H9 (cell line): ENCODE measurements at regions not wholly inside any gene's neighbourhood (a gene's known extent, or its start where the extent isn't known, plus 50 kb on each side); places are given as distances from the start of the nearest gene placed in this dataset.

Experiments used
- DNase-seq: peaks from one replicate; pipeline ENCODE4 v3.0.0-alpha.2; 2017
- H2AFZ ChIP-seq: one replicate; pipeline ENCODE4 v1.6.1; 2013; ENCODE audit warnings: mild to moderate bottlenecking, low read length, control low read depth, moderate library complexity
- H2AK5ac ChIP-seq: 2 replicates; pipeline ENCODE4 v1.6.1; 2013; ENCODE audit warnings: low read length, control low read depth, mixed read lengths; ENCODE audit not compliant: insufficient read length
- H2BK120ac ChIP-seq: one replicate; pipeline ENCODE4 v1.6.1; 2013; ENCODE audit warnings: low read depth, mild to moderate bottlenecking, low read length, control low read depth, inconsistent platforms; ENCODE audit not compliant: poor library complexity, severe bottlenecking
- H2BK12ac ChIP-seq: 2 replicates; pipeline ENCODE4 v1.6.1; 2013; ENCODE audit warnings: low read length, control low read depth, mixed read lengths, low read depth; ENCODE audit not compliant: insufficient read length
- H2BK15ac ChIP-seq: 2 replicates; pipeline ENCODE4 v1.6.1; 2013; ENCODE audit warnings: low read depth, low read length, control low read depth
- H2BK20ac ChIP-seq: one replicate; pipeline ENCODE4 v1.6.1; 2013; ENCODE audit warnings: low read depth, mild to moderate bottlenecking, low read length, control low read depth, inconsistent platforms; ENCODE audit not compliant: poor library complexity, severe bottlenecking
- H2BK5ac ChIP-seq: 2 replicates; pipeline ENCODE4 v1.6.1; 2013; ENCODE audit warnings: low read length, control low read depth, mixed read lengths; ENCODE audit not compliant: insufficient read length
- H3K14ac ChIP-seq: 2 replicates; pipeline ENCODE4 v1.6.1; 2013; ENCODE audit warnings: low read length, control low read depth; ENCODE audit not compliant: insufficient read depth
- H3K18ac ChIP-seq: 2 replicates; pipeline ENCODE4 v1.6.1; 2013; ENCODE audit warnings: low read depth, mild to moderate bottlenecking, mixed read lengths, low read length, control low read depth; ENCODE audit not compliant: insufficient read length
- H3K23ac ChIP-seq: 2 replicates; pipeline ENCODE4 v1.6.1; 2013; ENCODE audit warnings: low read length, control low read depth, mixed read lengths, low read depth; ENCODE audit not compliant: insufficient read length
- H3K23me2 ChIP-seq: 2 replicates; pipeline ENCODE4 v1.6.1; 2013; ENCODE audit warnings: low read depth, mild to moderate bottlenecking, mixed read lengths, low read length, control low read depth; ENCODE audit not compliant: insufficient read length, poor library complexity, severe bottlenecking
- H3K27ac ChIP-seq: 2 replicates; pipeline ENCODE4 v1.5.1; 2013; ENCODE audit warnings: low read length, control low read depth, mixed read lengths, low read depth; ENCODE audit not compliant: insufficient read length
- H3K27me3 ChIP-seq: 2 replicates; pipeline ENCODE4 v1.6.1; 2013; ENCODE audit warnings: low read length, control low read depth, inconsistent platforms; ENCODE audit not compliant: insufficient read depth
- H3K4ac ChIP-seq: 2 replicates; pipeline ENCODE4 v1.6.1; 2013; ENCODE audit warnings: low read depth, mild to moderate bottlenecking, control low read depth, inconsistent platforms, low read length, moderate library complexity
- H3K4me1 ChIP-seq: 2 replicates; pipeline ENCODE4 v1.6.1; 2013; ENCODE audit warnings: low read length, control low read depth, inconsistent platforms; ENCODE audit not compliant: insufficient read depth
- H3K4me2 ChIP-seq: 2 replicates; pipeline ENCODE4 v1.6.1; 2013; ENCODE audit warnings: low read length, control low read depth, mixed read lengths; ENCODE audit not compliant: insufficient read length, insufficient read depth
- H3K56ac ChIP-seq: 2 replicates; pipeline ENCODE4 v1.6.1; 2013; ENCODE audit warnings: low read depth, mild to moderate bottlenecking, mixed read lengths, low read length, control low read depth; ENCODE audit not compliant: insufficient read length
- H3K79me1 ChIP-seq: 2 replicates; pipeline ENCODE4 v1.6.1; 2013; ENCODE audit warnings: low read depth, mild to moderate bottlenecking, moderate library complexity, low read length, control low read depth, inconsistent platforms; ENCODE audit not compliant: insufficient read depth, poor library complexity, severe bottlenecking
- H3K79me2 ChIP-seq: 2 replicates; pipeline ENCODE4 v1.6.1; 2013; ENCODE audit warnings: low read length, control low read depth, inconsistent platforms; ENCODE audit not compliant: insufficient read depth
- H3K9ac ChIP-seq: 2 replicates; pipeline ENCODE4 v1.6.1; 2013; ENCODE audit warnings: low read length, control low read depth, mixed read lengths; ENCODE audit not compliant: insufficient read length; ENCODE audit errors: extremely low read depth
- H3K9me3 ChIP-seq: one replicate; pipeline ENCODE4 v1.6.1; 2013; ENCODE audit warnings: low read depth, low read length, inconsistent platforms; ENCODE audit not compliant: control insufficient read depth
- H3T11ph ChIP-seq: one replicate; pipeline ENCODE4 v1.6.1; 2013; ENCODE audit warnings: mild to moderate bottlenecking, low read length, control low read depth, inconsistent platforms
- H4K20me1 ChIP-seq: one replicate; pipeline ENCODE4 v1.6.1; 2013; ENCODE audit not compliant: control insufficient read depth, insufficient read length, insufficient read depth
- H4K5ac ChIP-seq: 2 replicates; pipeline ENCODE4 v1.6.1; 2013; ENCODE audit warnings: low read depth, mild to moderate bottlenecking, mixed read lengths, low read length, control low read depth; ENCODE audit not compliant: insufficient read length
- H4K8ac ChIP-seq: replicated peaks from 2 replicates; pipeline ENCODE4 v1.6.1; 2013; ENCODE audit warnings: low read length, control low read depth, mixed read lengths, low read depth; ENCODE audit not compliant: insufficient read length
- H4K91ac ChIP-seq: 2 replicates; pipeline ENCODE4 v1.6.1; 2013; ENCODE audit warnings: low read depth, mild to moderate bottlenecking, moderate library complexity, mixed read lengths, low read length, control low read depth; ENCODE audit not compliant: insufficient read length
- H3K27ac Mint-ChIP-seq, 3 experiments: 2 replicates in 2 of 3; 3 replicates in 1 of 3; pipeline ENCODE4 v1.8.0; 2020 to 2021; ENCODE audit warnings: mixed read lengths in 3 of 3, mild to moderate bottlenecking in 1 of 3, moderate library complexity in 1 of 3
- H3K27me3 Mint-ChIP-seq: 2 replicates; pipeline ENCODE4 v1.8.0; 2021; ENCODE audit warnings: low read depth, mild to moderate bottlenecking, moderate library complexity, mixed read lengths
- H3K36me3 Mint-ChIP-seq, 3 experiments: 2 replicates in 2 of 3; 3 replicates in 1 of 3; pipeline ENCODE4 v1.8.0; 2020 to 2021; ENCODE audit warnings: low read depth in 3 of 3, mixed read lengths in 3 of 3; ENCODE audit not compliant: insufficient read depth in 1 of 3
- H3K4me1 Mint-ChIP-seq, 2 experiments: 2 replicates each; pipeline ENCODE4 v1.8.0; 2020; ENCODE audit warnings: mixed read lengths in 2 of 2
- H3K4me3 Mint-ChIP-seq, 2 experiments: 2 replicates in 1 of 2; 3 replicates in 1 of 2; pipeline ENCODE4 v1.8.0; 2020 to 2021; ENCODE audit warnings: mild to moderate bottlenecking in 2 of 2, mixed read lengths in 2 of 2, moderate library complexity in 1 of 2
- H3K9me3 Mint-ChIP-seq, 2 experiments: 2 replicates in 1 of 2; 3 replicates in 1 of 2; pipeline ENCODE4 v1.8.0; 2020; ENCODE audit warnings: mild to moderate bottlenecking in 2 of 2, mixed read lengths in 2 of 2, moderate library complexity in 1 of 2
- WGBS: extraction: QIAGEN DNeasy Blood & Tissue Kit; methylation state at CpG from one replicate; pipeline ENCODE4 v1.1.7; 2013; ENCODE audit warnings: missing lambda C conversion rate, low lambda C conversion rate, mixed read lengths; ENCODE audit not compliant: insufficient read length; ENCODE audit errors: extremely low coverage; 5-methylcytosine and 5-hydroxymethylcytosine counted together
- TF ChIP-seq, protein P1 (sequence below): fragments of 200-600 bp; sonication (generic); conservative IDR thresholded peaks from 3 replicates; pipeline ENCODE4 v1.8.0; 2021; ENCODE audit warnings: antibody characterized with exemption, mild to moderate bottlenecking

DNA sequence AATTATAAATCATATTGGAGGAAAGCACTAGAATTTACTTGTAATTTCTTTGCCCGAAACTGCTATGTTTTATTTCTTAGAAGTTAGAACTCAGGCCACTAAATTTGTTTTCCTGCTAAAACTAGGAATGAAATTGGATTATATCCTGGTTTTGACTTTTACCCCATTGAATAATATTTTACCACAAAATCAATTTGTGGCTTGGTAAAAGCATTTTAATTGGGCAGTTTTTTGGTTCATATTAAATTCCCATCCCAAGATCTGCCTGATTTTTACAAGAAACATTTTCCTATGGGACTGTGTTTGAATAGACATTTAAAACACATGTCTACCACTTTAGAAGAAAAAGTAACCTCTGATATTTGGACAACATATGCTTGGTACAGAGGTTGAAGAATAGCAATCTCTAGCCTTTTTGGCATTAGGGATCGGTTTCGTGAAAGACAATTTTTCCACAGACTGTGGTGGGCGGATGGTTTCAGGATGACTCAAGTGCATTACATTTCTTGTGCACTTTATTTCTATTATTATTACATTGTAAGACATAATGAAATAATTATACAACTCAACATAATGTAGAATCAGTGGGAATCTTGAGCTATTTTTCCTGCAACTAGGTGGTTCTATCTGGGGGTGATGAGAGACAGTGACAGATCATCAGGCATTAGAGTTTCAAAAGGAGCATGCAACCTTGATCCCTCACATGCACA lies 565.6 kb downstream of the PRR16 start:
- no CpG with 5 or more reads among the region's 4 CpGs for WGBS
- no peak overlapping the region for H4K91ac ChIP-seq
- H3K4me1 ChIP-seq: no peaks in the 10 kb centered on the region
- TF ChIP-seq, protein P1, sequence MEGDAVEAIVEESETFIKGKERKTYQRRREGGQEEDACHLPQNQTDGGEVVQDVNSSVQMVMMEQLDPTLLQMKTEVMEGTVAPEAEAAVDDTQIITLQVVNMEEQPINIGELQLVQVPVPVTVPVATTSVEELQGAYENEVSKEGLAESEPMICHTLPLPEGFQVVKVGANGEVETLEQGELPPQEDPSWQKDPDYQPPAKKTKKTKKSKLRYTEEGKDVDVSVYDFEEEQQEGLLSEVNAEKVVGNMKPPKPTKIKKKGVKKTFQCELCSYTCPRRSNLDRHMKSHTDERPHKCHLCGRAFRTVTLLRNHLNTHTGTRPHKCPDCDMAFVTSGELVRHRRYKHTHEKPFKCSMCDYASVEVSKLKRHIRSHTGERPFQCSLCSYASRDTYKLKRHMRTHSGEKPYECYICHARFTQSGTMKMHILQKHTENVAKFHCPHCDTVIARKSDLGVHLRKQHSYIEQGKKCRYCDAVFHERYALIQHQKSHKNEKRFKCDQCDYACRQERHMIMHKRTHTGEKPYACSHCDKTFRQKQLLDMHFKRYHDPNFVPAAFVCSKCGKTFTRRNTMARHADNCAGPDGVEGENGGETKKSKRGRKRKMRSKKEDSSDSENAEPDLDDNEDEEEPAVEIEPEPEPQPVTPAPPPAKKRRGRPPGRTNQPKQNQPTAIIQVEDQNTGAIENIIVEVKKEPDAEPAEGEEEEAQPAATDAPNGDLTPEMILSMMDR: no peak
- no peaks in the 10 kb centered on the region for H3K23me2 ChIP-seq
- H2AK5ac ChIP-seq: no peak overlapping the region
- H3K23ac ChIP-seq: no peak overlapping the region
- H3K27me3 ChIP-seq: no peaks in the 10 kb centered on the region
- no peak overlapping the region for H3K56ac ChIP-seq
- H2BK15ac ChIP-seq: no peak overlapping the region
- H3K9me3 ChIP-seq: no peaks in the 10 kb centered on the region
- no peak overlapping the region for H2BK120ac ChIP-seq
- no peak overlapping the region for H3K27ac Mint-ChIP-seq
- no peak overlapping the region for H3K9ac ChIP-seq
- H3K27me3 Mint-ChIP-seq: no peaks in the 10 kb centered on the region
- H2AFZ ChIP-seq: no peak overlapping the region
- no peak overlapping the region for H3T11ph ChIP-seq
- H3K79me2 ChIP-seq: no peaks in the 10 kb centered on the region
- no peak overlapping the region for H4K8ac ChIP-seq
- peaks cover 6 to 10% of the 10 kb centered on the region in 2 experiments for H3K4me1 Mint-ChIP-seq
- no peaks in the 10 kb centered on the region for H3K36me3 Mint-ChIP-seq
- no peak overlapping the region for H2BK5ac ChIP-seq
- H3K4me3 Mint-ChIP-seq: no peak overlapping the region
- no peaks in the 10 kb centered on the region for H3K79me1 ChIP-seq
- no peak overlapping the region for H2BK12ac ChIP-seq
- H3K14ac ChIP-seq: no peak overlapping the region
- no peak overlapping the region for H3K4me2 ChIP-seq
- no peak overlapping the region for H3K27ac ChIP-seq
- no peak overlapping the region for H3K4ac ChIP-seq
- no peak overlapping the region for H2BK20ac ChIP-seq
- no peaks in the 10 kb centered on the region for H3K9me3 Mint-ChIP-seq
- H3K18ac ChIP-seq: no peak overlapping the region
- no peaks in the 10 kb centered on the region for H4K20me1 ChIP-seq
- no peak overlapping the region for H4K5ac ChIP-seq
- DNase-seq: no peak
